GM21381 (cell line): ENCODE measurements at regions not wholly inside any gene's neighbourhood (a gene's known extent, or its start where the extent isn't known, plus 50 kb on each side); places are given as distances from the start of the nearest gene placed in this dataset.

Experiments
- ATAC-seq: cut with Tn5 transposase; IDR thresholded peaks from one replicate; pipeline ENCODE4 v1.9.1; 2021; ENCODE audit warnings: mild to moderate bottlenecking, moderate library complexity; ENCODE audit not compliant: unreplicated experiment

DNA sequence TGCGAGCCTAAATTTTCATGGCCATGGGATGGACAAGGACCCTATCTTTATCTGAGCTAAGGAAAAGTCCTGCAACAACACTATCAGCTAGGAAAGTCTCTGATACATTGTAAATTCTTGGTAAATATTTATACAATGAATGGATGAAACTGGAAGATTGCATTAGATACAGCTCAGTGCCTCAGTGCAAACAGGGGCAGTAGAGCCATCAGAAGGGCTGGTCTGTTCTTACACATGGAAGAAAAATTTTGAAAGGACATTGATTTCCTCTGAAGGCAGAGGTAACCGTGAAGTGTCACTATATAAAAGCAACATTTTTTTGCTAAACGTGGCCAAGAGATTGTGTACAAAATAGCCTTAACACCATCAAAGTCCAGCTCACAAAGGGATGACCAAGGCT is 153.2 kb upstream of the GADL1 start:
- ATAC-seq = no peak

DNA sequence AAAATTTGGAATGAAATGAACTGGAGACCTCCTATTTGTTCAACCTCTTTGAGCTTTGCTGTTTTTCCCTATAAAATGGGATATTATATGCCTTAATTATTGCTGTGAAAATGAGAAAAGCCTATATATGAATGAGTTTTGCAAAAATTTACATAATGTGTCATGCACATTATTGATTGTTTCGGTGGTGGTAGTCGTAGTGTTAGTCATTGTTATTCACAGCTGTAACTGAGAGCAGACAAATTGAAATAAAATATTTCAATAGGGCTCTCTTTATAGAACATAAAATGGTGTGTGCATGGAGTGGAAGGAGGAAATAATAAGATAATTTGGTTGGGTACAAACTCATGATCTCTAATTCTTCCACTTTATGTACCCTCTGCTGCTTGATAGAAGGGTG is 153.7 kb upstream of the GADL1 start:
- no peak for ATAC-seq

DNA sequence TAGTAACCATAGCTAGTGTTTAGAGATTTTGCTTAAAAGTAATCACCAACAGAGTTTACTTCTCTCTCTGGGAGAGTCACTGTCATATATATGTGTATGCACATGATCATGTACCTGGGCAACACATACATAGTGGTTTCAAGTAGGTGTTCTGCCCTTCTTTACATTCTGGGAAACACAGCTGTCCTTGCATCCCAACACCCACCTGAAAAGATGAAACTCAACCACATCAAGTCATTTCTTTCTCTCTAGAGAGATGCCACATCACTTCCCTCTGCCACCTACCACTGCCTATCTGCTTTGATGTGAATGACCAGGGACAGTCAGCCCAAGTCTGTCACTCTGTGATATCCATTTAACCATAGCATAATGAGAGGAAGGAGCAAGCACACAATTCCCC is 155.8 kb upstream of the GADL1 start:
- ATAC-seq = no peak

DNA sequence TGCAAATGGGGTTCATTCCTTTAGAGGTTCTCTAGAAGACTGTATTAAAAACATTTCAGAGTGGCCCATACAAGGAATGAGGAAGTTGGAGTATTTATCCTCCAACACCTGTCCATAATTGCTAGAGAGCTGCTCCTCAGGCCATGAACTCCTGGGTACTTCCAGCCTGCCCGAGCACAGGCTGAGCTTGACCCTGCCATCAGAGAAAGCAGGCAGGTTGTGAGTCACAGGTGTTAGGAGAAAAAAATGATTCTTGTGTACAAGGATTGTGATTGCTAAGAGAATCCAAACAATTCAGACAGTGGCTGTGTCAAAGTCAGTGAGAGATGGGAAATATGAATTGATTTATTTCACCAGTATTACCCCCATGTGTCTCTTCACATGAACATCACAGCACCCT is 156.8 kb upstream of the GADL1 start:
- no peak for ATAC-seq

DNA sequence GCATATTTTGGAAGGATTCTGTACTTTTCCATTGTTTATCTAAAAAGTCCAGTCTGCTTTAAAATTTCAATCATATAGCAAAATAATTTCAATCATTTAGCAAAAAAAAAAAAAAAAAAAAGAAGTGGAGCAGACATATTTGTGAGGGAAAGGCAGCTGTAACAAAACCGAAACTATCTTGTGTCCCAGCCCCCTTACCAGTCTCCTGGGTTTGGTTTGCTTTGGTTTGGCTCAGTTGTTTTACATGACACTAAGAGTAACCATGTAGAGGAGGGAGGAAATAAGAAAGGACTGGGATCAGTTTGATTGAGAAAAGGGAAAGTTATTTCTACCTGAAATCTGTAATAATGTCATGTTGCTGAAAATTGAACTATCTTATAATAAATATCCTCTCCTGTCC is 158.8 kb upstream of the GADL1 start:
- no peak for ATAC-seq

DNA sequence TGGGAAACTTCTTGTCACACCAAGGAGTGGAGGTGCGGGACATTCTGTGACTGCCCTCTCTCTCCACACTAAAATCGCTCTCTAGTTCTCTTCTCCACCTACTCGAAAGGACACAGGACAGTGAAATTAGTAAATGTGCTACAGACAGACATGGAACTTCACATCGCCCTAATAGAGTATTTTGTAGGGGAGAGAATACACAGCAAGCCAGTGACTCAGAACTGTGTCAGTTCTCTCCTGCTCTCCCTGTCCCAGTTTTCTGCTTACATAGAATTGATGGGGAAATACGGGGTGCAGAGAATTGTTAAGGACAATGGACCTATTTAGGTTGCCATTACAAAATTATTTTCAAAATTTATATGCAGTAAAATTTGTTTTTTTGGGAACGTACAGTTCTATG is 159.6 kb upstream of the GADL1 start:
- no peak for ATAC-seq

DNA sequence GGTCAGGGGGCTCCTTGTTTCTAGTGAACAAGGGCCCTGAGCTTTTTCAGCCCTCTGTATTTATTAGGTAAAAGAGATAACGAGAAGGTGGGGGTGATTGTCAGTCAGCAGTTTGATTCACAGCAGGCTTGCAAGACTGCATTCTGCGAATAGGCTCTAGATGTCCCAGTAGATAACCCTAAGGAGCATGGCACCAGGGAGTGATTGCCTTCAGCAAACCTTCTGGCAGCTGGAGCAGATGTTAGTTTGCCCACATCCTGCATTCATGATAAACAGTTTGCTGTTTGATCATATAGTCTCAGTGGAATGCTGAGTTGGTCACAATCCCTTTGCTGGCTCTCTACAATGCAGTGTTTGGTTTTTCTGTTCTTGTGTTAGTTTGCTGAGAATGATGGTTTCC is 161.3 kb upstream of the GADL1 start:
- no peak for ATAC-seq

DNA sequence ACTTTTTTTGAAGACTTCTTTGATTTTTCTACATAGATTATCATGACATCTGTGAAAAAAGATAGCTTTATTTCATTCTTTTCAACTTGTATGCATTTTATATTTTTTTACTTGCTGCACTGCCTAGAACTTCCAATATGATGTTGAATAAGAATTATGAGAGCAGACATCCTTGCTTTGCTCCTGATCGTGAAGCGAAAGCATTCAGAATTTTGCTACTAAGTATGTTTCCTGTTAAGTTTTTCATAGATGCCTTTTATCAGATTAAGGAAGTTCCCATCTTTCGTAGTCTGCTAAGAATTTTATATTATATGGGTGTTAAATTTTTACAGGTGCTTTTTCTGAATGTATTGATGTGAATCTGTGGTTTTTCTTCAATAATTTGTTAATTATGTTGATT is 163.4 kb upstream of the GADL1 start:
- no peak for ATAC-seq

DNA sequence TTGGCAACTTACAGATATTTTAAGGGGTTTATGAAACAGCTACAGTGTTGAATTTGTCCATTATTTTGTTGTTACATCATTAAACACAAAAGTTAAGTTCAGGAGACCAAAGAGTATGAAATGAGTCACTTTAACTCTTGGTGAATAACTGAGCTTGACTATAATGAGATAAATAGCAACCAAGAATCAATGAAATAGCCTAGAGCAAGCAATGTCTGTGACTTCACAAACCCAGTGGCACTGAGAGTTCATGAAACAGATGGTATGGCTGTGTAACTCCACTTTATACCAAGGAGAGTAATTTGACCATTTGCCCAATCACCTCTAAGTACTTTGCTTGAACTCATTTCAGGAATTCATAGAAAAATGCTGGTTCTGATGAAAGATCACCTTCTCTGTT is 169.6 kb upstream of the GADL1 start:
- no peak for ATAC-seq

DNA sequence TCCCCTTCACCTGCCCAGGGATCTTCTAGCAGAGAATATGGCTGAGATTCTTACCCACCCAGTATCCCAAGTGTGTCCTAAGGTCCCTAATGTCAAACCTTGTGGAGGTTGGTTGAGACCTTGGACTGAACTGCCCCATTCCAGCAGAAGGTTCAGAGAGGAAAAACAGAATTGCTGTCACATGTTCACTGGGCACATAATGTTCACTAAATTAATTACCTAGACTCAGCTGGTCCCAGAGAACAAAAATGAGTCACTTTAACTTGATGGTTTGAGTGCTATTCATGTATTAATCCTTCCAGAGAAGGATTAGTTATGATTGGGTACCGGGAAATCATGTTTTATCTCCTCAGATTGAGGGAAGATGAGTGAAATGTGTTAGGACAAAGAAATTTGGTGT is 171.3 kb upstream of the GADL1 start:
- no peak for ATAC-seq

DNA sequence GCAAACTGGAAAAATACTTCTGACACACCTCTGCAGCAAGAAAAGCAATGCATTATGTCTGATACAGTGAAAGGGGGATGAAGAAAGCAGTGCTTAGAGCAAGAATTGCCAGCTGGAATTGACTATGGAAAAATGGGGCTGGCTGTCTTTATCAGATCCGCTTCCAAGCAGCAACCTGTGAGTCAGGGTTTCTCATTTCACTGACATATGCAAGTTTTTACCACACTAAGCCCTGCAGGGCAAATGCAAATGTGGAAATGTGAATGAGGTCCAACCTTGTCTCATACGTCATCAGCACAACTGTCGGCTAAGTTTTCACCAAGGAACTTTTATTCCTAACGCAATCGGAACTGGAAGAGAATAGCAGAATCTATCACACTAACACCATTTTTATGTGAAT is 172.5 kb upstream of the GADL1 start:
- no peak for ATAC-seq

DNA sequence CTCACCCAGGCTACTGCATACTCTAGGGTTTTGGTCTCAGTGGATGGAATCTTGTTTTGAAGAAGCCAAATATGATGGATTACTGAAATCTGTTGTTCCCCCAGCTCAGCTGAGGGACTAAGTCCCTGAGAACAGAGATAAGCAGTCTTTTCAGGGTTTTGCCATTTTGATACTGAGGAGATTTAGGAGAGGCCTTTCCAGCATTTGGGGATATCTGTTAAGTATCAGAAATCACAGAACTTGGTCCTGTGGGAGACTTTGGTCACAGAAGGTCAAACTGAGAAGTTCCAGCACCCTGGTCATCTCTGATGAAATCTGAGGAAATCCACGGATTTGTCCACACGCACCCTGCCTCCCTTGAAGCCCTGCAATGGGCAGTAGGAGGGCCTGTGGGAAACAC is 181.0 kb upstream of the GADL1 start:
- ATAC-seq = no peak

DNA sequence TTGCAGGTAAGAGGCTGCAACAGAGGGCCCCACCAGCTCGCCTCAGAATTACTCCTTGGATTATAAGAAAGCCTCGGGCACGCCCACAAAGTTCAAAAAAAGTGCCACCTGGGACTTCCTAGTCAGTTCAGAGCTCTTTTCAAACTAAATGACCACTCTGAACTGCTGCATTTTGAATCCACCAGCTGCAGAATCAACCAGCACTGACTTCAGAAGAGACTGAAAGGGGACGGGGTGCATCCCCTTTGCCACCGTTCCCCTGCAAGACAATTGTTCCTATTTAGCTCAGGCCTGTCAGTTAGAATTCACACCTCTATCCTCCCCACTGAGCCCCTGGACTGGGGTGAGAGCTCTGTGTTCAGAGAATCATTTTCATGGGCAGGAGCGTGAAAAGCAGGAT is 181.4 kb upstream of the GADL1 start:
- no peak for ATAC-seq

DNA sequence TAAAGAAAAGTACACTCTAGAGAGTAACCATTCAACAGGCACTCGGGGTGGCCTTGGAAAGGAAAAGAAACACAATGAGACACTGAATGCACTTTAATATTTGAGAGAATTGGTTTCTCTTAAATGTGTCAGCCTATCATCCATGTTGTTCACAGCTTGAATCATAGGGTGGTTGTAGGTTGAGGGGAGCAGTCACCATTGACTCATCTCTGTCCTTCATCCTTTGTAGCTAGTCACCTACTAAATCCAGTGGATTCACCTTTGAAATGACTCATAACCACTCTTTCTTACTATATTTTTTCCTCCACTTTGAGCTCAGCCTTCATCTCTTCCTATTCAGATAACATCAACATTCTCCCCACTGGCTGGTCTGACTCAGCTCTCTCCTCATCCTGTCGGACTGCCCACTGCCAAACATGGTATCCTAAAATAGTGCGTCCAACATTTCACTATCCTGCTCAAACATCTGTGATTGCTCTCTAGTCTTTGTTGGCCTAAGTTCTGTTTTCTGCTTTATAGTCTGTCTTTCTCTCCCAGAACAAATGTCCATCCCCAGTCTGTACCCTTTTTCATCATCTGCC is 182.7 kb upstream of the GADL1 start:
- peak; percentile 55 for ATAC-seq

DNA sequence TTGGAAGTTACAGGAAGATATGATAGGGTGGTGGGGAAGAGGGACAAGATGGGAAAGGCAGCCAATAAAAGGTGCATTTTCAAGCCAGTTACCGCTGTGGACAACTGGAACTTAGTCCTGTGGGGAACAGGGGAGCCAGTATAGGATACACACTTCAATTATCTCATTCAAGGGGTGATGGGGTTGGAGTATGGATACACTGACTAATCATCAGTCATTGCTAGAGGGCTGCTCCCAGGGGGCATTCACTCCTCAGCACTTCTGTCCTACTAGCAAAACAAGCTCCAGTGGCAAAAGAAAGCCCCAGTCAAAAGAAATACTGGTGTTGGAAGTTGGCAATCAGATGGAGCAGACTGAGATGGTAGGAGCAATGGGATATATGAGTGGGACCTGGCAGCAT is 183.4 kb upstream of the GADL1 start:
- no peak for ATAC-seq

DNA sequence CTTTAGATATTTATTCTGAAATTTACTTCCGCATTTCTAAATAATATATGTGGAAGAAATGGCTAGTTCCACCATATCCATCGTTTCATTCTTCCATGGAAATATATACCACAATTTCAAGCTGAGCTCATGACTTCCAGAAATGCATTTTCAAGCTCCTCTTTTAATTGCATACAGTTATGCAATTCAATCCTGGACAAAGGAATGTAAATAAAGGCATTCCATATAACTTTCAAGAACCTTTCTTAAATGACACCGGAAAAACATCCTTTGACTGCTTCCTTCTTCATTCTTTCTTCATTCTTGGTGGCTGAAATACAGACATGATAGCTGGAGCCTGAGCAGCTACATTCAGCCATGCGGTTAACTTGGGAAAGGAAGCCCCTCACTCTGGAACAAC is 185.2 kb upstream of the GADL1 start:
- no peak for ATAC-seq

DNA sequence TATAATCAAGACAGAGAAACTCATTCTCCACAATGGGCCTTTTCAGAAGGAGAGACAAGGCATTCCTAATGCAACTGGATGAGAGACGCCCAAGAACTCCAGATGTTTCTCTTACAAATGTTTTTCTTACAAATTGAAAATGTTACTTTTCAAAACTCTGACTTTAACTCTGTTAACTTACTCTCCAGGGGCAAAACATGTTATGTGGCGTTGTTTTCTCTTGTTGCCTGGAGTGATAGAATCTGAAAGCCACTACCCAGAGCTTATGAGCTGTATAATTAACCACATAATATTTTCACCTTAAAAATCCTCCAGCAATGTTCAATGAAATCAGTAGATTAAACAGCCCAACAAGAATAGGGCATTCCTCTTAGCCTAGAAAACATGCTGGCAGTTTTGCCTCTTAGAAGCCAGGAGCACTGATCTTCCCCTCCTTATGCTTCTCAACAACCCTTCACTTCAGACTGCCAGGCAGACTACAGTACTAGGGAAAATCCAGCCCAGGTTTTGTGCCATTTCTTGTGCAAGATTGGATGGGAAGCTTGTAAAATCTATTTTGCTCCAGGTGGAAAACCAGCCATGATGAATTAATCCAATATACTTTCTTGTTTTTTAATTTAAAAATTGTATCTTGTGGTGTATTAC is 186.7 kb upstream of the GADL1 start:
- no peak for ATAC-seq

DNA sequence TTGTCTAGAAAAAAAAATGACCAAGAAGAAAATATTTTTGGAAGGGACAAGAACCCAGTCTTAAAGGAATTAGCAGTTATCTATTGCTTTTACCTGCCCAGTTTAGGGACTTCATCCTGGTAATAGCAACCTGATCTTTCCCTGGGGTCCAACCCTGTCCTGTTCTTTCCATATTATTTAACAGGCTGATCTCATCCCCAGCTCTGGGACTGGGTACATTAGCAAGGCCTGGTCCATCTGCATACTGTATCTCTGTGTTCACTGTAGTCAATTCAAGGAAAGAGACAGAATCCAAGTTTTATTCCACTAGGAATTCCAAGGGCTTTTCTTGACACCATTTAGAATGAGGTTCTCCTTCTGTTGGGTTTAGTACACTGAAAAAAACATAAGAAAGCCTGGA is 191.7 kb upstream of the GADL1 start:
- ATAC-seq = no peak

DNA sequence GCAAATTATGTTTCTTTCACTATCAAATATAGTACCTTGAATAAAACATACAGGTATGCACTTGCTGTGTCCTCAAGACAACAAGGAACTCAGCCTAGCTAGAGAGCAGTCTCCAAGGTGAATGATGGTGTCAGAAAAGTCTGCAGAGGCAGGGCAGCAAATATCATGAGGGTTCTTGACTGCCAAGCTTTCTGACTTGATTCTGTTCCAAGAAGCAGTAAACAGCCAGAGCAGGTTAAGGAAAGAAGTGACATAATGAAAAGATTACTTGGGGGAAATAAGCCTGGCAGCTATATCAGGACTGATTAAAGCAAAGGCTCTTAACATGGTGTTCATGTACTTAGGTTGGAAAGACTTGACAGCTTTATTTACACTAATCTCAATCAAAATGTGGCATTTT is 192.2 kb upstream of the GADL1 start:
- ATAC-seq = no peak

DNA sequence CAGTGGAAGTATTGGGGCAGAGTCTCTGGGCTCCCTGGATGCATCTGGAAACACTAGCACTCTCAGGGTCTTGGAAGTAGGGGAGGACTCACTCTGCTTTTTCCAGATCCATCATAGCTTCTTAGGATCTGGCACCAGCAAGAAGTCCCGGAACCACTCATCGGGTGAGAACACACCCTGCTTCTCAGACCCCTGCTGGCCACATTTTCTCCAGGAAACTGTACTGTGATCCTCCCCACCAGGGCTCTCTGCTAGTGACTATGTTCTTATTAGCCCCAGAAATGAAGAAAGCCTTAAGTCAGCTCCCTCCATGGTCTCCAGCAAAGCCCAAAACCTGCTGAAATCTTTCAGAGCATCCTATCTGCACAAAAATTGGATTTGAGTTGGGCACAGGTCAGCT is 197.3 kb upstream of the GADL1 start:
- no peak for ATAC-seq

DNA sequence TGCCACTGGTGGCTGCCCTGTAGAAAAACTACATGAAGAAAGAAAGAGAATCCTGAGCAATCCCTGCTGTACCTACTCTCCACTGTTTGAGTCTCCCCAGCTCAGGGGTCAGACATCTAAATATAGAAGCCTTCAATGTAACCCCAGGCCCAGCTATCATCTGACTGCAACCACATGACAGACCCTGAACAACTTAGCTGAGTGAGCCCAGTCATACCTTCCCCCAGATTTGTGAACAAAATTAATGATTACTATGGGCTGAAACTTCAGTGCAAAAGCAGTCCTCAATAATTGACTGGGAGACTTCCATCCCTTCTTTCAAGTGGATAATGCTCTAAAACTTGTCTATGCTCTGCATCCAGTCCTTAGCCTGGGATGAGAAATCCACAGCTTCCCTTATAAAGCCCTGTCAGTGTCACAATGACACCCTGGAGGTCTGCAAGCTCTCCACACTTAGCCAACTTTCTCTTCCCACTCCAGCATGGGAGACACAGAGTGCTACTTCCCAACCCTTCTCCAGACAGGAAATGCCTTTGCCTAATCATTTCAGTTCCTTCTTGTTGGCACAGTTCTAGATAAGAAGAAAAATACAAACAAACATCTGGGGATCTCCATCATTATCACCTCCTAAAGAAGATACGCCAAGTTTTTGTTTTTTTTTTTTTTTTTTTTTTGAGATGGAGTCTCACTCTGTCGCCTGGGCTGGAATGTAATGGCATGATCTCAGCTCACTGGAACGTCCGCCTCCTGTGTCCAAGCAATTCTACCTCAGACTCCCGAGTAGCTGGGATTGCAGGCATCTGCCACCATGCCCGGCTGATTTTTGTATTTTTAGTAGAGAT is 198.5 kb upstream of the GADL1 start:
- no peak for ATAC-seq

DNA sequence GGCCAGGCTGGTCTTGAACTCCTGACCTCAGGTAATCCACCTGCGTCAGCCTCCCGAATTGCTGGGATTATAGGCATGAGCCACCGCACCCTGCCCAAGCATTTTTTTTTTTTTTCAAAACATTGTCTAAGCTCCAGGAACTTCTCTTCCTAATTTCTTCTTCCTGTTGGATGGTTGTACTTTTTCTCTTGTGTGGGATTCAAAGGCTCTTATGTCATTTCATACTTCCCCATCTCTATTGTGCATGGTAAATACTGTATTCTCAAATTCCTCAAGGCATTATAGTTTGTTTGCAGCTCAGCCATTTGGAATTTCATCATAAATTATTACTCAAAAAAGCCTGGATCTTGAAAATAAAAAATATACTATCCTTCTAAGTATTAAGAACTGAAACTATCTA is 199.1 kb upstream of the GADL1 start:
- ATAC-seq = no peak
